ENCODE measurements at regions not wholly inside any gene's neighbourhood (a gene's known extent, or its start where the extent isn't known, plus 50 kb on each side); places are given as distances from the start of the nearest gene placed in this dataset.

DNA sequence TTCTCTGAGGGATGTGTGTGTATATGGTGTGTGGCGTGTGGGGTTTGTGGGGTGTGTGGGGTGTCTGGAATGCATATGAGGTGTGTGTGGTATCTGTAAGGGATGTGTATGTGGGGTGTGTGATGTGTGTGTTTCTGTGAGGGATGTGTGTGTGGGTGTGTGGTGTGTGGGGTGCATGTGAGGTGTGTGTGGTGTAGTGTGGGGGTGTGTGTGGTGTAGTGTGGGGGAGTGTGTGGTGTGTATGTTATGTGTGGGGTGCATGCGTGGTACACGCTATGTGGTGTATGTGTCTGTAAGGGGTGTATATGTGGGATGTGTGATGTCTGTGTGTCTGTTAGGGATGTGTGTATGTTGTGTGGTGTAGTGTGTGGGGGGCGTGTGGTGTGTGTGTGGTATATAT lies 300.0 kb downstream of the FGF9 start:
- DNase-seq: no peak

GRCh38 chr13:21971662-21972621 lies 301.1 kb downstream of the FGF9 start:
- no peak for DNase-seq

DNA sequence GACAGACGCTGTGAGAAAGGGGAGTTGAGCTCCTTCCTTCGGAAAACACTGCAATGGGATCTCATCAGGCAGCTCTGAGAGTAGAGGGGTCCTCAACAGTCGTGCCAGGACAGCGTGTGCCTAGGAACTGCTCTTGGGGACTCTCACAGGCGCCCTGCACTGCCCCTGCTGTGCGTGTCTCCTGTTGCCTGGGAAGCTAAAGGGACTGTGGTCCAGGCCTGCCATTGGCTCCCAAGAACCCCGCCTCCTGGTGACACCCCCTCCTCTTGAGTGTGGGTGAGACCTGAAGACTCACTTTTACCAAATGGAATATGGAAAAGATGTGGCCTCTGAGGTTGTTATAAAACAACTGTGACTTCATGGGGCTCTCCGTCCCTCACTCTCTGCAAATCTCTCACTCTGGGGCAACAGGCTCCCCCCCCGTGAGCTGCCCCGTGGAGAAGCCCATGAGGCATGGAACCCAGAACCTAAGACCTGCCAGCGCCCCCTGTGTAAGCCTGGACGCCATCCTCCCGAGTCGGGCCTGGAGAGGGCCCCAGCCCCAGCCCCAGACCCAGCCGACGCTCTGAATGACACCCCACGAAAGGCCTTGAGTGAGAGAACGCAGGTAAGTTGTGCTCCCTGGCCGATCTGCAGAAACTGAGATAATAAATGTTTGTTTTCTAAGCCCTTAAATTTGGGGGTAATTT lies 302.7 kb downstream of the FGF9 start:
- DNase-seq: no peak

- no peak for DNase-seq
These were observed 303.9 kb downstream of the FGF9 start for GRCh38 chr13:21974741-21975140.

DNA sequence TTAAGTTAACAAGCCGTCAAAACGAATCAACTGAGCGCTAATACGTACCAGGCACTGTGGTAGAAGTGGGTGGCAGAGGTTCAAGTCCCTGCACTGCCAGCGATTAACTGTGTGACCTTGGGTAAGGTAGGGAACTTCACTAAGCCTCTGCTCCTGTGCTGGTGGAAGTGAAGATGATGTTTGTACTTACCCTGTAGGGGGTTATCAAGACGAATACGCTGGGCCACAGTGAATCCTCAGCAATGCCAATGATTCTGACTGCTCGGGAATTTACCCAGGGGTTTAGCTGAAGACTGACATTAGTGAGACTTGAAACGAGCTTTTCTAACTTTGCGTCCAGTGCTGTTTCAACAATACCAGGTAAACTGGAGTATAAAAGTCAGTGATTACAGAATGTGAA lies 305.3 kb downstream of the FGF9 start:
- DNase-seq: no peak

- no peak for DNase-seq
These were observed 308.4 kb downstream of the FGF9 start for GRCh38 chr13:21979161-21979806.

- DNase-seq: no peak
These were observed 309.2 kb downstream of the FGF9 start for GRCh38 chr13:21980049-21980448.

GRCh38 chr13:21984156-21984555 lies 313.3 kb downstream of the FGF9 start:
- DNase-seq: no peak

DNA sequence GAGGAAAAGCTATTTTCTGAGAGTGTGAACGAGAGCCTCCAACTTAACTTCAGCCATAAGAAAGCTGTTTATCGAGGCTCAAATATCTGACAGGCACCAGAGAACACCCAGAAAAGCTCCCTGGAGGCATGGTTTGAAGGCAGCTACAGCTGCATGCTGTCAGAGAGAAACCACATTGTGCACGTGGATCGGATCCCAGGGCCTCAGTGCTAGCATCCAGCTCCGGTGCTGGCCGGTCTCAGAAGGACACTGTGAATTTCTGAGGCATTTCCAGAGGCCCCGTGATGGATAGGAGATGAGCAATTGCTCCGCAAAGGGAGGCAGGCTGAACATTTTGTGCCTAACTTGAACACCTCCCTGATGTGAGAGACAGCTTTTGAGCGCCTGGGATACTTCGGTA lies 315.7 kb downstream of the FGF9 start:
- DNase-seq: no peak

DNA sequence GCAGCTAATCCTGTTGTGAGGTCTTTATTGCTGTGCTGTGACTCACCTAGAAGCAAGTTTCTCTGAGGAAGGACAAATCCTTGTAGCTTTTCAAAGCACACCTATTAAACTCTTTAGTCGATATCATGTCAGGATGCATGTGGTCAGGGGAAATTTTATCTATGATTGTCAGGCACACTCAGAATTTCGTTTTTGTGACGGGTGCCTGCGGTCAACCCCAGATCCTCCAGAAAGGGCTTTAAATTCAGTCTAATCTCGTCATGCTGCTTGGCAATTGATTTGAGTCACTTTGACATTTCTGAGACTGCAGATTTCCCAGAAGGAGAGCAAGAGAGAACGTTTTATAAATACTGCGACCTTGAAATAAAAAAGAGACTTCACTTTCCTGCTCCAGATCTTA lies 316.9 kb downstream of the FGF9 start:
- DNase-seq: no peak

DNA sequence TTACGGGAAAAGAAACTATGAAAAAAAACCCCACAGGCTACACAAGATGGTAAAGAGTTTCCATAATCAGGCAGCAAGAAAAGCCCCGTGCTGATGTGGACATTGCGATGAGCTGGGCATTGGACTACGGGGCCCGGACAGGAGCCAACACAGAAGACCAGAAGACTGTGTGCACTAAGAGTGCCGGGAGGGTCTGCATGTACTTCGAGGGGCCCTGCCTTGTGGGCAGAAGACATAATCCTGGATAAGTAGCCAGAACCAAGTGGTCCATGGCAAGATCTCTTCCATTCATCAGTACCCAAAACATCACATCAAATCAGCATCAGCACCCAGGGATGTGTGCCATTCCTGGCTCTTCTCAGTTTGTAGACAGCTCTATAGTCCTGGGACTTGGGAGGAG lies 317.8 kb downstream of the FGF9 start:
- no peak for DNase-seq

GRCh38 chr13:21996049-21996448 lies 325.2 kb downstream of the FGF9 start:
- DNase-seq: no peak

DNA sequence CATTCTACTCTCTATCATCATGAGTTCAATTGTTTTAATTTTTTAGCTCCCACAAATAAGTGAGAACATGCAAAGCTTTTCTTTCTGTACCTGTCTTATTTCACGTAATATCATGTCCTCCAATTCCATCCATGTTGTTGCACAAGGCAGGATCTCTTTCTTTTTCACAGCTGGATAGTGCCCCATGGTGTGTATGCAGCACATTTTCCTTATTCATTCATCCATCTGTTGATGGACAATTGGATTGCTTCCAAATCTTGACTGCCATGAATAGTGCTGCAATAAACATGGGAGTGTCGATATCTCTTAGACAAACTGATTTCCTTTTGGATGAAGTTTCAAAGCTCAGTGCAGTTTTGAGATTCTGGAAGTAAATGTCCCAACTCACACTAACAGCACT lies 326.9 kb downstream of the FGF9 start:
- no peak for DNase-seq

DNA sequence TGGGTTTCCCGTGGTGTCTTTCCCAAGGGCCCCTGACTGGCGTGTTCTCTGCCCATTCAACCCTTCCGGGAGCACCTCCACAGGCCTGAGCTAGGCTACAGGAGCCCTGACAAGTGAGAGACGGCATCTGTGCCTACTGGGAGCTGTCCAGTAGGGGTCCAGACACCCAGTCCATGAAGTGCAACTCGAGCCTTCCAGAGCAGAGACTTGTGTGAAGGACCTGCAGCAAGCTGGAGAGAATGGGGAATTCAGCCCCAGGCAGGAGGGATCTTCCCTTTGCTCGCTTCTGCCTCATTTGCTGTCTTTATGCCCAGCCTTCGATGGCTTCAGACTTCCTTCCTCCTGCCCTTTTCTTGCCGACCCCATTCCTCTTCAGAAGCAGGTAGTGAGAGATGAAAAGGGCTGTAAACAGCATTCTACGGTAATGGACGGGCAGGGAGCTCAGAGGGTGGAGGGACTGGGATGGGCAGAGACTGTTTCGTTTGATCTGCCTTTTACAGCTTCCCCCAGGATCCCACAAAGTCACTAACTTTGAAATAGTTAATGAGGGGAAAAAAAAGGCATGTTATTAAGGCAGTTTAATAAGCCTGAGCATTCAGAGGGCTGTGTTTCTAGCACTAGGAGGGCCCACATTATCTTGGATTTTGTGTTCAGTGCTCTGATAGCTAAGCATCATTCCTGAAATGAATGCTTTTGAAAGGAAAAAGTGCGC lies 327.6 kb downstream of the FGF9 start:
- no peak for DNase-seq

GRCh38 chr13:21999666-22000065 lies 328.8 kb downstream of the FGF9 start:
- DNase-seq: no peak

GRCh38 chr13:22000191-22000590 lies 329.3 kb downstream of the FGF9 start:
- no peak for DNase-seq

DNA sequence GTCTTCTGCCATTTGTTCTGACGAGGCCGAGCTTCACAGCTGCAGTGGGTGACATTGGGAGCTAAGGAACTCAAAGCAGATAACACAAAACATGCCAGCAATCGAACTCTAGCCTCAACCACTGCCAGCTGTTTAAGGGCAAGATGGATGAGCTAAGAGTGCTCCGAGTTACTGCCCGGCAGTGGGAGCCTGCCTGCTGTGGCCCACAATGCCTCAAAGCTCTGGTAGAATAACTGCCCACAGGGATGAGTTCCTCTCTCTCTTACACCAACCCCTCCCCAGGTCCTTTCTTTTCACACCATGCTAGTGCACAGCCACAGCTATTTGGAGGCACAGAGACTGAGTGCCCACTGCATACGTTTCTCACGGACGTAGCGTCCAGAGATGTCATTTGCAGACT lies 330.5 kb downstream of the FGF9 start:
- no peak for DNase-seq

- no peak for DNase-seq
These were observed 332.0 kb downstream of the FGF9 start for GRCh38 chr13:22002893-22003292.

DNA sequence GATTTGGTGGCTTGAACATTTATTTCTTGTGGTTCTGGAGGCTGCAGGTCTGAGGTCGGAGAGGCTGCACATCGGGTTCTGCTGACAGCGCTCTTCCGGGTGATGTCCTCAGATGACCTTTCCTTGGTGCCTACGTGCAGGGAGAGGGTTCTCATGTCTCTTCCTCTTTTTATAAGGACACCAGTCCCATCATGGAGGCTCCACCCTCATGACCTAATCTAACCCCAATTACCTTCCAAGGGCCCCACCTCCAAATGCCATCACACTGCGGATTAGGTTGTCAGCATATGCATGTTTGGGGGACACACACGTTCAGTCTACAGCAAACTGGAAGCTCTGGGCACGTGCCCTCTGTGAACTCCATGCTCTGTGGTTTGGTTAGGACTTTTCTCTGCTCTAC lies 338.6 kb downstream of the FGF9 start:
- DNase-seq: no peak

GRCh38 chr13:22009937-22010336 lies 339.1 kb downstream of the FGF9 start:
- no peak for DNase-seq

GRCh38 chr13:22012686-22013085 lies 341.8 kb downstream of the FGF9 start:
- DNase-seq: no peak

DNA sequence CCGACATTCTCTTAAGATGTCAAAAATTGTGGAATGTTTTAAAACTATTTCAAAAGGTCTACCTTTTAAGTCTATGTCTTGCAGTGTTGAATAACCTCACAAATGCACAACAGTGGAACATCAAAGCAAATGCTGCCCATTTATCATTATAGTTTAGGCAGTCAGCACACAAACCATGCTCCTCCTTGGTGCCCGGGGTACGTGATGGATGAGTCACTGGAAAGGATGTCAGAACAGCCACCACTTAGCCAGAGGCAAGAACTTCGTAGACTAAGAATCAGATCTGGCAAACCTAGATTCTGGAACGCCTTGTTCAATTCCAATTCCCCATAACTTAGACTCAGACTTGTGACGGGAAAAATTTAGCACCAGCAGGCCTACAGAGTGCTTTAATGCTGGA lies 343.6 kb downstream of the FGF9 start:
- no peak for DNase-seq

- no peak for DNase-seq
These were observed 346.4 kb downstream of the FGF9 start for GRCh38 chr13:22017226-22017625.
